ENCODE measurements at regions not wholly inside any gene's neighbourhood (a gene's known extent, or its start where the extent isn't known, plus 50 kb on each side); places are given as distances from the start of the nearest gene placed in this dataset.
A peak's percentile ranks its signal among the peaks of the same experiment; 100 is the strongest.

GRCh38 chr6:84453499-84453898 is 226.1 kb upstream of the CEP162 start:
- no peak overlapping the region for H3K4me3 ChIP-seq
- no peaks in the 10 kb centered on the region for H4K20me1 ChIP-seq (ENCODE audit: insufficient read depth, poor library complexity, severe bottlenecking)
- TF ChIP-seq EZH2 (IDR thresholded peaks at IDR 0.05; ENCODE audit: borderline replicate concordance) (no peak), EZH2phosphoT487 (IDR thresholded peaks at IDR 0.05; ENCODE audit: low read depth, severe bottlenecking, unreplicated experiment) (no peak), CTCF (IDR thresholded peaks at IDR 0.05; ENCODE audit: poor library complexity) (no peak)
- no peaks in the 10 kb centered on the region for H3K36me3 ChIP-seq (replicated peaks; ENCODE audit: insufficient read depth, low read depth)
- H3K27ac ChIP-seq, result no peak overlapping the region
- no peaks in the 10 kb centered on the region for H3K27me3 ChIP-seq
- H3K79me2 ChIP-seq, result no peaks in the 10 kb centered on the region
- no peak overlapping the region for H3K4me2 ChIP-seq
- DNase-seq (ENCODE audit: low spot score), result no peak
- no peak overlapping the region for H2AFZ ChIP-seq
- peaks cover 11% of the 10 kb centered on the region for H3K4me1 ChIP-seq (ENCODE audit: insufficient read depth)
- H3K9me3 ChIP-seq (ENCODE audit: low read depth), result no peaks in the 10 kb centered on the region
- no peaks in the 10 kb centered on the region for H3K9me2 ChIP-seq (replicated peaks; ENCODE audit: insufficient read depth)

GRCh38 chr6:84450018-84450417 is 222.6 kb upstream of the CEP162 start:
- Histone ChIP-seq H3K27me3 (no peaks in the 10 kb centered on the region), H3K27ac (no peak overlapping the region)
- no peak for DNase-seq (ENCODE audit: low spot score)

GRCh38 chr6:84449220-84449619 is 221.8 kb upstream of the CEP162 start:
- H3K4me2 ChIP-seq, result peak overlapping the region; percentile 10
- H3K9me2 ChIP-seq (replicated peaks; ENCODE audit: insufficient read depth), result no peaks in the 10 kb centered on the region
- peak; percentile 16 for DNase-seq (ENCODE audit: low spot score)
- WGBS (ENCODE audit: low lambda C conversion rate, missing lambda C conversion rate), result 32% methylated on average over 6 of the region's 6 CpGs
- peaks cover 13% of the 10 kb centered on the region for H3K4me1 ChIP-seq (ENCODE audit: insufficient read depth)
- no peaks in the 10 kb centered on the region for H3K9me3 ChIP-seq (ENCODE audit: low read depth)
- H3K79me2 ChIP-seq, result no peaks in the 10 kb centered on the region
- H3K4me3 ChIP-seq, result no peak overlapping the region
- H4K20me1 ChIP-seq (ENCODE audit: insufficient read depth, poor library complexity, severe bottlenecking), result no peaks in the 10 kb centered on the region
- H3K36me3 ChIP-seq (replicated peaks; ENCODE audit: insufficient read depth, low read depth), result no peaks in the 10 kb centered on the region
- no peak overlapping the region for H2AFZ ChIP-seq
- no peaks in the 10 kb centered on the region for H3K27me3 ChIP-seq
- TF ChIP-seq EZH2phosphoT487 (IDR thresholded peaks at IDR 0.05; ENCODE audit: low read depth, severe bottlenecking, unreplicated experiment) (no peak), CTCF (IDR thresholded peaks at IDR 0.05; ENCODE audit: poor library complexity) (no peak), EZH2 (IDR thresholded peaks at IDR 0.05; ENCODE audit: borderline replicate concordance) (no peak)
- H3K27ac ChIP-seq, result no peak overlapping the region

More at GRCh38 chr6:84450018-84450417, 222.6 kb upstream of the CEP162 start:
- no peaks in the 10 kb centered on the region for H3K9me2 ChIP-seq (replicated peaks; ENCODE audit: insufficient read depth)
- no peak overlapping the region for H3K4me3 ChIP-seq
- no peaks in the 10 kb centered on the region for H3K9me3 ChIP-seq (ENCODE audit: low read depth)
- H3K79me2 ChIP-seq, result no peaks in the 10 kb centered on the region
- TF ChIP-seq EZH2phosphoT487 (IDR thresholded peaks at IDR 0.05; ENCODE audit: low read depth, severe bottlenecking, unreplicated experiment) (no peak), EZH2 (IDR thresholded peaks at IDR 0.05; ENCODE audit: borderline replicate concordance) (no peak), CTCF (IDR thresholded peaks at IDR 0.05; ENCODE audit: poor library complexity) (no peak)
- no peak overlapping the region for H2AFZ ChIP-seq
- no peaks in the 10 kb centered on the region for H3K36me3 ChIP-seq (replicated peaks; ENCODE audit: insufficient read depth, low read depth)
- H3K4me1 ChIP-seq (ENCODE audit: insufficient read depth), result peaks cover 13% of the 10 kb centered on the region
- H4K20me1 ChIP-seq (ENCODE audit: insufficient read depth, poor library complexity, severe bottlenecking), result no peaks in the 10 kb centered on the region
- no peak overlapping the region for H3K4me2 ChIP-seq
- WGBS (ENCODE audit: low lambda C conversion rate, missing lambda C conversion rate), result 82% methylated on average over 2 of the region's 2 CpGs

- TF ChIP-seq EZH2 (IDR thresholded peaks at IDR 0.05; ENCODE audit: borderline replicate concordance) (no peak), EZH2phosphoT487 (IDR thresholded peaks at IDR 0.05; ENCODE audit: low read depth, severe bottlenecking, unreplicated experiment) (no peak), CTCF (IDR thresholded peaks at IDR 0.05; ENCODE audit: poor library complexity) (no peak)
- Histone ChIP-seq H4K20me1 (ENCODE audit: insufficient read depth, poor library complexity, severe bottlenecking) (no peaks in the 10 kb centered on the region), H3K79me2 (no peaks in the 10 kb centered on the region), H3K27ac (no peak overlapping the region), H3K36me3 (replicated peaks; ENCODE audit: insufficient read depth, low read depth) (no peaks in the 10 kb centered on the region), H2AFZ (no peak overlapping the region), H3K27me3 (no peaks in the 10 kb centered on the region), H3K9me3 (ENCODE audit: low read depth) (no peaks in the 10 kb centered on the region), H3K9me2 (replicated peaks; ENCODE audit: insufficient read depth) (no peaks in the 10 kb centered on the region), H3K4me2 (no peak overlapping the region), H3K4me1 (ENCODE audit: insufficient read depth) (peaks cover 13% of the 10 kb centered on the region), H3K4me3 (no peak overlapping the region)
- DNase-seq (ENCODE audit: low spot score), result no peak
- 92% methylated on average over 2 of the region's 2 CpGs for WGBS (ENCODE audit: low lambda C conversion rate, missing lambda C conversion rate)
Measured at GRCh38 chr6:84448331-84448730, 220.9 kb upstream of the CEP162 start.

All from hepatocyte (in vitro differentiated cells).